Fibroblast of the conjunctiva (primary cell): ENCODE measurements at regions not wholly inside any gene's neighbourhood (a gene's known extent, or its start where the extent isn't known, plus 50 kb on each side); places are given as distances from the start of the nearest gene placed in this dataset.

ENCODE experiments used
- DNase-seq: peaks from one replicate; pipeline ENCODE4 v3.0.0-alpha.2; 2010; ENCODE audit warnings: low read depth

GRCh38 chr7:12741951-12742575 is 54.6 kb downstream of the ARL4A start:
- DNase-seq, result no peak

DNA sequence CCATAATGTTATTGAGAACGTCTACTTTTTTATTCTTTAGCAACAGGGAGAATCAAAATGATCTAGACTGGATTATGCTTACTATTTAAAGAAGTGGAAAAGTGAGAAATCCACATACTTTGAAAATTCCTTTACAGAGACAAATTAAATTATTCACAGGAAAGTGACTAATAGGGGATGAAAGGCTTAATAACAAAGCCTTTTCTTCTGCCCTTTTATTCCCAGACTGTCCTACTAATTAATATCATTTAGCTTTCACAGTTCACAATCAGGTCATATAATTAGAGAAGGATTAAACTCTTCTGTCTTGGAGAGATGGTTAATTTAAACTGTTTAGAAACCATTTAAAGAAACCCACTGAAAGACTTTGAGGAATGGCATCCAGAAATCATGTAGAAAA is 58.8 kb downstream of the ARL4A start:
- no peak for DNase-seq

GRCh38 chr7:12747687-12748306 is 60.4 kb downstream of the ARL4A start:
- no peak for DNase-seq

DNA sequence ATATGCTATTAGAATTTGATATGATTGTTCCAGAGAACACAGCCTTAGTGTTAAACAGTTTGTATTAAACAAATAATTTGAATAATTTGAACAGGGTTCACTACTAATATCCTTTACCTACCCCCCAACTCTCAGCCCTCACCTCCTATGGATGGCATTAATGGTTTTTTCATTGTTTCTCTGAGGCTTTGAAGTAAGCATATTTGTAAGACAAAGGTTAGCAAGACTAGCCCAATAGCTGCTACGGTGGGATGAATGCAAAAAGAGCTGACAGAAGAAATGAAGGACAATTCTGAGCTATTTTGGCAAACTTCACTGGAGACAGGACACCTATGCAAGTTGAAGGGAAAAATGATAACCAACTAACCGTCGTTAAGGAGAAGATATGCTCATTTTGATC is 61.6 kb downstream of the ARL4A start:
- DNase-seq, result no peak

DNA sequence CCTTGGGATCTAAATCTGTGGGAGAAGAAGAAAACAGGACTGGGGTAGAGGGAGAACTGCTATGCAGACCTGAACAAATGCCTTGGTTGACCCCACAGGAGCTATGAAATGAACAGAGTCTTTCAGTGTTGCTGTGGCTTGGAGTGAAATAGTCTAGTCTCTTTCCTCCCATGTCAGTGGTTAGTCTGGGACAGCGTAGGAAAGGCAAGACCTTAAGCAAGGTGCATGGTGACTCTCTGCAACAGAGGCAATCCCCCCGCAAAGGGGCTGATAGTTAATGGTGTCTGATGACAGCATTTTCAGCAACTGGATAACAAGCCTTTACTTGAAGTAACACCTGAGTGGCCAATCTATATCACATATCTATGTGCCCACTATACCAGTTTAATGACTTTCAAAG is 62.3 kb downstream of the ARL4A start:
- no peak for DNase-seq

GRCh38 chr7:12751764-12752163 is 64.3 kb downstream of the ARL4A start:
- no peak for DNase-seq

DNA sequence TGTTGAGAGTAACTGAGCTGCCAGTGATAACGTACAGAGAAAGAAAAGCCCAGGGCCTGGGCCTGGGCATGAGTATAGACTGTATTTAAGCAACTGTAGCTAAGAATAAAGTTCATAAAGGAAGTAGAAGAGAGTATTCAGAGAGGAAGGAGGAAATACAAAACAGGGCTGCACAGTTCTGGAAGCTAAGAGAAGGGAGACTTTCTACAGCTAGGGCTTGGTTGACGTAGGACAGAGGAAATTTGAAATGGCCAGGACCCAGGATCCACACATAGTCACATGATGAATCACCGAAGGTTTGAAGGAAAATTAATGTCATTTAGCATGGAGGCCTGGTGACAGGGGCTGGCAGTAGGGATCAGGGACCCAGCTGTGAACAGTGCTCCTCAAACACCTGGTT is 66.7 kb downstream of the ARL4A start:
- DNase-seq, result no peak

DNA sequence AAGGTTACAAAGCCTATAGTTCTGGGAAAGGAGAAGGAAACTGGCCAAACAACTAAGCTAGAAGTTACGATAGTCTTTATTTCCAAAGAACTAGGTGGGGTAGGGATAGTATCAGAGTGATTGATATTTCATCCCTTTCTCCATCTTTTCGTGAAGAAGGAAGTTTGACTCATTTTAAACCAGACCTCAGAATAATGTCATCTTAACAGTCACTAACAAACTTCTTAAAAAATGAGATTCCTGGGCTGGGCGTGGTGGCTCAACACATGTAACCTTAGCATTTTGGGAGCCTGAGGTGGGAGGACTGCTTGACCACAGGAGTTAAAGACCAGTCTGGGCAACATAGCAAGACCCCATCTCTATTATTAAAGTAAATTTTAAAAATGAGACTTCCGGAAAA is 69.4 kb downstream of the ARL4A start:
- DNase-seq, result no peak

GRCh38 chr7:12757443-12757842 is 70.0 kb downstream of the ARL4A start:
- peak; percentile 70 for DNase-seq

- no peak for DNase-seq
These were observed 71.7 kb downstream of the ARL4A start for GRCh38 chr7:12759151-12759550.

DNA sequence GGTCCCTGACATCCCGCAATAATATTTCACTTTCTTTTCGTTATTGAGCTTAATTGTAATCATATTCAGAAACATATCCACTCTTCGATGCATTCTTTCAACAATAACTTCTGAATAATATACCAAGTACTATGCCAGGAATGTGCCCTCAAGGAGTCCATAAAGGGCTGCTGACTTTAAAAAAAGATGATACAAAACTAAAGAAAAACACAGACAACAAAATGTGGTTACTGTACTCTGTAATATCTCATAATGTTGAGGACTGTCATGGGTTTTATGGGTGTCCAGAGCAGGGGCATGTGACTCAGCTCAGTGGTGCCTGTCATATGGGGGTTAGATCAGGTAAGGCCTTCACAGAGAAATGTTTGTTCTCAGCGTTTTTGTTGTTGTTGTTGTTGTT is 73.7 kb downstream of the ARL4A start:
- no peak for DNase-seq

DNA sequence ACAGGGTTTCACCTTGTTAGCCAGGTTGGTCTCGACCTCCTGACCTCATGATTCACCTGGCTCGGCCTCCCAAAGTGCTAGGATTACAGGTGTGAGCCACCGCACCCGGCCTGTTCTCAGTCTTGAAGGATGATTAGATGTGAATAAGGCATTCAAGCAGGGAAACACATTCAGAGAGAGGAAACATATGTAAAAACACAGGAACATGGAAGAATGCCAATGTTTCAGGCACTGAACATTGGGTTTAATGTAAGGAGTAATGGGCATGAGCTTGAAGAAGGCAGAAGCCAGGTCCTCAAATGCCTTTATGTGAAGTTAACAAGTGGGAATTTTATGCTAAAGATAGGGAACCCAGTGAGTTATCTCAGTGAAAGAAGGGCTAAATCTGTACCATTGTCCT is 74.3 kb downstream of the ARL4A start:
- no peak for DNase-seq

DNA sequence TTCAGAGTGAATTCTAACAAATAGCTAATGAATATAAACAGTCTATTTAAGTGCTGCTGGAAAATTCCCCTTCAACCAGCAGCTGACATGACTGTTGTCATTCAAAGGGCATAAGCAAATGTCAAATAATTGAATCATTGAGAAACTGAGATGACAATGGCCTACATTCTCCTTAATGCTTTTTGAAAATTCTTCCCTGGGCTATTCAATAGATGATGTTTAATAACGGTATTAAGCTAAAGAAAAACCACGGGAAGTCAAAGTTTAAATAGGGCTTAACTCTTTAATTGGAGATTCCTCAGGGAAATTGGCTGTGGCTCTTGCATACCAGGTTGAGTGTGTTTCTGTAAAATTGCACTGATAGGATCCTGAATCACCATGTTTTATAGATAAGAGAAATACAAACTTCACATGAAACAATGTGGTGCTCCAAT is 77.0 kb downstream of the ARL4A start:
- no peak for DNase-seq

DNA sequence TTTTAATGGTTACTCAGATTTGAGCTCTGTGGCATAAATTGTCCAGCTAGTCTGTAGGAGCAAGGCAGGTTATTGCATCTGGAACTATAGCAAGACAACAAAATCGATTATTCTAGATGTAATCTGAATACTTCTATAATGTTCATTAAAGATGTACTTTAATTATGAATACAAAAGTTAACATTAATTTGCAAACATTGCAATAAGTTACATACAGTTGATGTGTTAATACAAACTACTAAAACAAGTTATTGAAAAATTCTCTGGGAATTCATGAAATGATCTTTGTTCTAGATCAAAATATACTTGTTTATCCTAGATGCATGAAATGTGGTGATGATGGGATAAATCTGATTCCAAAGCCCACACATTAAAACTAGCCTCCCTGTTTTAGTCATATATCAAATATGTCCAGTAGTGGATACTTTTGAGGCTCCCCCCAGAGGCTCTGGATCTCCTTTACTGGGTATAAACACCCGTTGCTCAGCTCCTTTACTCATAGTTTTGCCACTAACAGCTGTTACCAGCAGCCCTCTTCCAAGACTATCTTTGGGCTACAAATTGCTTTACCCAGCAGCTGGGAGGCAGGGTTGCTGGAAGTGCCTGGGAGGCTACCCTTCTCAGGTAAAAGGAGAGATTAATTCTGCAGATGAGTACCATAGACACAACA is 78.1 kb downstream of the ARL4A start:
- no peak for DNase-seq

DNA sequence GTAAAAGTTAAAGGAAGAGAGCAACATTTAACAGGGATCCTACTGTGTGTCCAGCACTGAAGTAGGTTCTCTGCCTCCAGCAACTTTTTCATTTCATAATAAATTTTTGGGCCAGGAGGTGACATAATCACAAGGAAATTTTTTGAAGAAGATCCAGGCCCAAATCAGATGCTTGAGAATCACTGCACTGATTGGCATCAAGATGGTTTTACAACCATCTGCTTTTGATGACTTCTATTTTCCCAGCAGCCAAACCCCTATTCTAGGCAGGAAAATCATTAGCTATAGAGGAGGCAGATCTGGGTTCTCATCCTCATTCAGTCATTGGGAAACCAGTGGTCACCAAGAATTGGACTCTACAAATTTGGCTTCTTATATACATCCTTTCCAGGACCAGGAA is 79.0 kb downstream of the ARL4A start:
- no peak for DNase-seq

DNA sequence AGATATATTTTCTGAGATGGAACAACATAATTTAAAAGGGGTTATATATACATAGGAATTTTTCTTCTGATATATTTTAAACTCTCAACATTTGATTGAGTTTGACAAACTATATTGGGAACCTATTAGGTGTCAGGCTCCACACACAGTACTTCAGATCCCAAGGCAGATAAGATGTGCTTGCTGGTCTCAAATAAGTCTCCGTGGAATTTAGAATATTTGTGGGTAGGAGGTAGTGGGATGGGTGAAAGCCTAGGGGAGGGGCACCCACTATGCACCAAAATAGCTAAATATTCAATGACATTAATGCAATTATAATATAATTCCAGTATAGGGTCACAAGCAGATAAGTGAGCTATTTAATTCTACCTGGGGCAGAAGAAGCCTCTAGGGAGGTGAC is 81.5 kb downstream of the ARL4A start:
- no peak for DNase-seq

DNA sequence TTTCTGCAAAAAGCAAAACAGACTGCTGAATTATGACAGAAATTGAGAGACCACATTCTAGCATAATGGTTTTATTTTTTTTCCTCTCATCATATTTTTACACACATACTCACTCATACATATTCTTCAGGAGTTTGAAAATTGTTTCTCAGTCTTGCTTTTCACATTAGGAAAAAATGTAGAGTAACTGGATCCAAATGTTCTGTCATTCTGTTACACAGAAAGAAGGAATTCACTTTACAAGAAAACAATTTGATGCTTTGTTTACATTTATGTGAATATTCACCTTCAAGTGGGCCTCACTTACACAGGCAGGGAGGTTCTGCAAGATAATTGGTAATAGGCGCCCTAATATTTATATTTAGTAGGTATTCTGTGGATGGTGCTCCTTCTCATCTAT is 82.0 kb downstream of the ARL4A start:
- no peak for DNase-seq

- DNase-seq, result no peak
These were observed 83.0 kb downstream of the ARL4A start for GRCh38 chr7:12770227-12770975.

- no peak for DNase-seq
These were observed 84.0 kb downstream of the ARL4A start for GRCh38 chr7:12771378-12771877.

- no peak for DNase-seq
These were observed 85.3 kb downstream of the ARL4A start for GRCh38 chr7:12772768-12773167.

DNA sequence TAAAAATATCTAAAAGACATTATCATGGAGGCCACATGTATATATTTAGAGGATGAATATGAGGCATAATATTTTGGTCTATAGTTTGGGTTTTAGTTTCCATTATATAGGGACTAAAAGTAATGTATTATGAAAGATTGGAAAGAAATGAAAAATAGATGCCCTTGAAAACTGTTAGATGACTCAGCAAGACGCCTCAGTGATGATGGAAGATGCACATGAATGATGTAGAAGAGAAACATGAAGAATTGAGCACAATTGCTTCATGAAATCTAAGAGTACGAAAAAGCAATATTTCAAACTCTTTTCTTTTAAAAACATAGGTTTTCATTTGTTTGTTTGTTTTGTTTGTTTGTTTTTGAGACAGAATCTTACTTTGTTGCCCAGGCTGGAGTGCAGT is 89.8 kb downstream of the ARL4A start:
- no peak for DNase-seq

DNA sequence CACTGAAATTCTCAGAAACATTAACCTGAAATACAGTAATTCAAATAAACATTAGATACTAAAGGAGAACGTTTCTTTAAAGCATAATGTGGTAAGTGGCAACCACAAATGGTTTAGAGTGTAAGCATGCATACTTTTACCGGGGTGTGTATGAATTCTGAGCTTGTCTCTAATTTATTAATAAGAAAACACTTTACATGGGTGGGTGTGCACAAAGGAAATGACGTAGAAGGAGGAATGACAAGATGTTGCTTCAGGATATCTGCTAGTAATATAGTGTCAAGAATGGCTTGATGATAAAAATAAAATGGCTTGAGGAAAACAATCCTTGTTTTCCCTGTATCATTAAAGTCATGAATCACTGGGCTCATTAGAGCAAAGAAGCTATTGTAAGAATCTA is 92.5 kb downstream of the ARL4A start:
- DNase-seq, result no peak
